D721Med (cell line): ENCODE measurements at regions not wholly inside any gene's neighbourhood (a gene's known extent, or its start where the extent isn't known, plus 50 kb on each side); places are given as distances from the start of the nearest gene placed in this dataset.

Experiments
- DNase-seq: peaks from one replicate; pipeline ENCODE4 v3.0.0; 2011; ENCODE audit warnings: low spot score; ENCODE audit not compliant: insufficient read length
- FAIRE-seq: peaks from 2 replicates; lab custom pipeline; 2011; peaks lifted over from hg19 to GRCh38; lab: Jason Lieb, UNC
- CTCF ChIP-seq: IDR thresholded peaks from 2 replicates; pipeline ENCODE4 v1.5.1; 2012; ENCODE audit warnings: mild to moderate bottlenecking, control low read depth; ENCODE audit not compliant: insufficient read depth; ENCODE audit errors: missing control alignments

- DNase-seq, result no peak
- TF ChIP-seq CTCF, result no peak
- no peak for FAIRE-seq
These were observed 272.0 kb upstream of the SESN3 start for GRCh38 chr11:95503047-95503446.

GRCh38 chr11:95502522-95502921, 271.5 kb upstream of the SESN3 start:
- no peak for TF ChIP-seq CTCF
- FAIRE-seq (no peak), DNase-seq (no peak)

- no peak for TF ChIP-seq CTCF
- FAIRE-seq (no peak), DNase-seq (no peak)
These were observed 270.8 kb upstream of the SESN3 start for GRCh38 chr11:95501761-95502266.

- TF ChIP-seq CTCF, result no peak
- DNase-seq (no peak), FAIRE-seq (no peak)
These were observed 269.5 kb upstream of the SESN3 start for GRCh38 chr11:95500466-95500865.

GRCh38 chr11:95499516-95500135, 268.6 kb upstream of the SESN3 start:
- DNase-seq, result no peak
- no peak for TF ChIP-seq CTCF
- FAIRE-seq, result no peak

- DNase-seq (no peak), FAIRE-seq (no peak)
- no peak for TF ChIP-seq CTCF
These were observed 267.9 kb upstream of the SESN3 start for GRCh38 chr11:95498722-95499425.

- FAIRE-seq, result no peak
- no peak for TF ChIP-seq CTCF
- DNase-seq, result no peak
These were observed 265.9 kb upstream of the SESN3 start for GRCh38 chr11:95496901-95497300.
